B cell (primary cell): ENCODE measurements at regions not wholly inside any gene's neighbourhood (a gene's known extent, or its start where the extent isn't known, plus 50 kb on each side); places are given as distances from the start of the nearest gene placed in this dataset.

Source experiments
- EZH2 ChIP-seq: IDR thresholded peaks from 2 replicates; pipeline ENCODE4 v1.6.1; 2012; ENCODE audit warnings: borderline replicate concordance, low read depth, mild to moderate bottlenecking, moderate library complexity, low read length; ENCODE audit not compliant: insufficient read depth, poor library complexity, severe bottlenecking
- TF ChIP-seq, protein P1 (sequence below): fragments of 200-600 bp; IDR thresholded peaks from one replicate; pipeline ENCODE4 v1.8.0; 2022; ENCODE audit warnings: antibody characterized with exemption, mild to moderate bottlenecking

DNA sequence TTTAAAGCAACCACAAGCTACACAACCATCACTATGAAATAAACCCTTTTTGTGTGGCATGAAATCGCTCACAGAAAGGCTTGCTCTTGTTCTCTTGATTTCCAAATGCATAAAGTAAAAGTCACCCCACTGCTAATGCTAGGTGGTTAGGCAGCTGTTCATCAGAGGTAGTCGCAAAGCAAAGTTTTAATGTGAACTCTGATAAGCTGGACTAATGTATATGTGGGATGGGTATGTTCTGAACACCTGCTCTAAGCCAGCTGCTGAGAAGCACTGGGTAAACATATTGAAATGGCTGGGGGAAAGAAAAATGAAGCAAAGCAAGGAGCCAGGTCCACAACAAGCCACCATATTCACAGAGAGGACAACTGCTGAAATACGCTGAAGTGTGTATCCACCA is 142.3 kb downstream of the KLF12 start:
- TF ChIP-seq, protein P1, sequence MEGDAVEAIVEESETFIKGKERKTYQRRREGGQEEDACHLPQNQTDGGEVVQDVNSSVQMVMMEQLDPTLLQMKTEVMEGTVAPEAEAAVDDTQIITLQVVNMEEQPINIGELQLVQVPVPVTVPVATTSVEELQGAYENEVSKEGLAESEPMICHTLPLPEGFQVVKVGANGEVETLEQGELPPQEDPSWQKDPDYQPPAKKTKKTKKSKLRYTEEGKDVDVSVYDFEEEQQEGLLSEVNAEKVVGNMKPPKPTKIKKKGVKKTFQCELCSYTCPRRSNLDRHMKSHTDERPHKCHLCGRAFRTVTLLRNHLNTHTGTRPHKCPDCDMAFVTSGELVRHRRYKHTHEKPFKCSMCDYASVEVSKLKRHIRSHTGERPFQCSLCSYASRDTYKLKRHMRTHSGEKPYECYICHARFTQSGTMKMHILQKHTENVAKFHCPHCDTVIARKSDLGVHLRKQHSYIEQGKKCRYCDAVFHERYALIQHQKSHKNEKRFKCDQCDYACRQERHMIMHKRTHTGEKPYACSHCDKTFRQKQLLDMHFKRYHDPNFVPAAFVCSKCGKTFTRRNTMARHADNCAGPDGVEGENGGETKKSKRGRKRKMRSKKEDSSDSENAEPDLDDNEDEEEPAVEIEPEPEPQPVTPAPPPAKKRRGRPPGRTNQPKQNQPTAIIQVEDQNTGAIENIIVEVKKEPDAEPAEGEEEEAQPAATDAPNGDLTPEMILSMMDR = no peak
- TF ChIP-seq EZH2 = no peak
